Tibial nerve (tissue), 4 donors: ENCODE measurements at regions not wholly inside any gene's neighbourhood (a gene's known extent, or its start where the extent isn't known, plus 50 kb on each side); places are given as distances from the start of the nearest gene placed in this dataset.

Experiments used
- DNase-seq, 2 donors: peaks; one replicate each; pipeline ENCODE4 v3.0.0-alpha.2; 2019; ENCODE audit warnings: low spot score in 2 of 2
- H3K27ac ChIP-seq, 4 donors: fragments of 200-600 bp; sonication (generic) in 3 of 4; one replicate each; pipeline ENCODE4 v1.5.1; 2017 to 2019; ENCODE audit warnings: mild to moderate bottlenecking in 1 of 4
- H3K27me3 ChIP-seq, 2 donors: fragments of 200-600 bp; sonication (generic) in 1 of 2; one replicate each; pipeline versions ENCODE4 v1.5.1 to v1.6.0; 2017 to 2019
- H3K36me3 ChIP-seq, 3 donors: fragments of 200-600 bp; sonication (generic); one replicate each; pipeline ENCODE4 v1.5.1; 2018 to 2019
- H3K4me1 ChIP-seq, 4 donors: fragments of 200-600 bp; sonication (generic) in 3 of 4; one replicate each; pipeline ENCODE4 v1.5.1; 2017 to 2019
- H3K4me3 ChIP-seq, 4 donors: fragments of 200-600 bp; sonication (generic) in 3 of 4; one replicate each; pipeline ENCODE4 v1.5.1; 2017 to 2019; ENCODE audit warnings: mild to moderate bottlenecking in 1 of 4, moderate library complexity in 1 of 4
- H3K9me3 ChIP-seq, 4 donors: fragments of 200-600 bp; sonication (generic) in 3 of 4; one replicate each; pipeline ENCODE4 v1.5.1; 2017 to 2019
- CTCF ChIP-seq, 5 experiments: fragments of 200-600 bp in 3 of 5; fragments of 450-650 bp in 2 of 5; sonication (generic) in 3 of 5; IDR thresholded peaks; one replicate each; pipeline ENCODE4 v1.5.1; 2016 to 2019; ENCODE audit warnings: antibody characterized with exemption in 5 of 5, mild to moderate bottlenecking in 3 of 5, moderate library complexity in 2 of 5
- EP300 ChIP-seq, 2 donors: sonication (generic); formaldehyde crosslinking; IDR thresholded peaks; one replicate each; pipeline ENCODE4 v1.6.1; 2017; ENCODE audit warnings: antibody characterized with exemption in 2 of 2, mild to moderate bottlenecking in 1 of 2
- POLR2A ChIP-seq, 2 donors: fragments of 450-650 bp; IDR thresholded peaks; one replicate each; pipeline ENCODE4 v1.6.1; 2017; ENCODE audit warnings: antibody characterized with exemption in 2 of 2, mild to moderate bottlenecking in 2 of 2, moderate library complexity in 2 of 2
- WGBS, 2 donors: methylation state at CpG; one replicate each; pipeline ENCODE4 v1.1.5; 2018; 5-methylcytosine and 5-hydroxymethylcytosine counted together

- TF ChIP-seq EP300 (IDR thresholded peaks at IDR 0.05) (no peak), POLR2A (IDR thresholded peaks at IDR 0.05) (no peak), CTCF (IDR thresholded peaks at IDR 0.05) (no peak)
- WGBS, 2 donors, result 78 to 86% methylated on average over 11 of the region's 11 CpGs
- H3K36me3 ChIP-seq, result no peaks in the 10 kb centered on the region
- no peak overlapping the region for H3K4me3 ChIP-seq
- H3K27ac ChIP-seq, result no peak overlapping the region
- H3K27me3 ChIP-seq, result no peaks in the 10 kb centered on the region
- no peaks in the 10 kb centered on the region for H3K9me3 ChIP-seq
- DNase-seq, result no peak
- H3K4me1 ChIP-seq, result no peaks in the 10 kb centered on the region
These were observed 79.7 kb downstream of the EDN1 start for GRCh38 chr6:12369781-12370262.

GRCh38 chr6:12371151-12371550, 81.0 kb downstream of the EDN1 start:
- WGBS, 2 donors, result 91 to 100% methylated on average over 1 of the region's 1 CpG
- DNase-seq, result no peak
- TF ChIP-seq CTCF (IDR thresholded peaks at IDR 0.05), result no peak
- no peak for TF ChIP-seq EP300 (IDR thresholded peaks at IDR 0.05)
- no peak for TF ChIP-seq POLR2A (IDR thresholded peaks at IDR 0.05)
- Histone ChIP-seq H3K4me1 (no peaks in the 10 kb centered on the region), H3K4me3 (no peak overlapping the region), H3K27ac (no peak overlapping the region), H3K9me3 (no peaks in the 10 kb centered on the region), H3K27me3 (no peaks in the 10 kb centered on the region), H3K36me3 (no peaks in the 10 kb centered on the region)

- WGBS, 2 donors, result 63 to 67% methylated on average over 3 of the region's 3 CpGs
- no peak for DNase-seq
- Histone ChIP-seq H3K27ac (no peak overlapping the region), H3K36me3 (no peaks in the 10 kb centered on the region), H3K4me3 (no peak overlapping the region), H3K27me3 (no peaks in the 10 kb centered on the region), H3K9me3 (no peaks in the 10 kb centered on the region), H3K4me1 (no peaks in the 10 kb centered on the region)
- TF ChIP-seq POLR2A (IDR thresholded peaks at IDR 0.05) (no peak), CTCF (IDR thresholded peaks at IDR 0.05) (no peak), EP300 (IDR thresholded peaks at IDR 0.05) (no peak)
These were observed 81.5 kb downstream of the EDN1 start for GRCh38 chr6:12371641-12372146.

- peaks cover 0 to 4% (median 0%) of the 10 kb centered on the region in 4 donors for H3K9me3 ChIP-seq
- DNase-seq, result no peak
- H3K27ac ChIP-seq, result no peak overlapping the region
- H3K27me3 ChIP-seq, result no peaks in the 10 kb centered on the region
- no peak overlapping the region for H3K4me3 ChIP-seq
- H3K36me3 ChIP-seq, result no peaks in the 10 kb centered on the region
- TF ChIP-seq POLR2A (IDR thresholded peaks at IDR 0.05) (no peak), EP300 (IDR thresholded peaks at IDR 0.05) (no peak), CTCF (IDR thresholded peaks at IDR 0.05) (no peak)
- H3K4me1 ChIP-seq, result no peaks in the 10 kb centered on the region
- 85 to 87% methylated on average over 1 of the region's 1 CpG for WGBS, 2 donors
These were observed 89.0 kb downstream of the EDN1 start for GRCh38 chr6:12379181-12379580.

GRCh38 chr6:12381587-12381986, 91.4 kb downstream of the EDN1 start:
- Histone ChIP-seq H3K4me1 (no peaks in the 10 kb centered on the region), H3K9me3 (peaks cover 0 to 4% (median 0%) of the 10 kb centered on the region in 4 donors), H3K4me3 (no peak overlapping the region), H3K36me3 (no peaks in the 10 kb centered on the region), H3K27me3 (no peaks in the 10 kb centered on the region), H3K27ac (no peak overlapping the region)
- DNase-seq, result no peak
- no peak for TF ChIP-seq POLR2A (IDR thresholded peaks at IDR 0.05)
- no peak for TF ChIP-seq EP300 (IDR thresholded peaks at IDR 0.05)
- no peak for TF ChIP-seq CTCF (IDR thresholded peaks at IDR 0.05)
